ENCODE measurements at regions not wholly inside any gene's neighbourhood (a gene's known extent, or its start where the extent isn't known, plus 50 kb on each side); places are given as distances from the start of the nearest gene placed in this dataset.

DNA sequence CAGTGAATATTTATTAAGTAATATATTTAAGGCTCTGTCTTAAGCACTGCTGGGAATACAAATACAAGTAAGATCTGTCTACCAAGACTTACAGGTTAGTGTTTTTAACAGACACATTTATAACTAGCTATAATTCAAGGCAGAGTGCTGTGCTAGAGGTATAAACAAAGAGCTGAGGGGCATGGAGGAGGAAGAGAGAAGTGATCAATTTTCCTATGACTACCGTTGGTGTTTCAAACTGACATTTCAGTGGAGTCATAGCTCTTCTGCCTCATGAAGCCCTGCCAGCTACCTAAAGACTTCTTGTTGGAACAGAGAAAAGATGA is 79.9 kb downstream of the CYB561 start:
- TF ChIP-seq, protein P1, sequence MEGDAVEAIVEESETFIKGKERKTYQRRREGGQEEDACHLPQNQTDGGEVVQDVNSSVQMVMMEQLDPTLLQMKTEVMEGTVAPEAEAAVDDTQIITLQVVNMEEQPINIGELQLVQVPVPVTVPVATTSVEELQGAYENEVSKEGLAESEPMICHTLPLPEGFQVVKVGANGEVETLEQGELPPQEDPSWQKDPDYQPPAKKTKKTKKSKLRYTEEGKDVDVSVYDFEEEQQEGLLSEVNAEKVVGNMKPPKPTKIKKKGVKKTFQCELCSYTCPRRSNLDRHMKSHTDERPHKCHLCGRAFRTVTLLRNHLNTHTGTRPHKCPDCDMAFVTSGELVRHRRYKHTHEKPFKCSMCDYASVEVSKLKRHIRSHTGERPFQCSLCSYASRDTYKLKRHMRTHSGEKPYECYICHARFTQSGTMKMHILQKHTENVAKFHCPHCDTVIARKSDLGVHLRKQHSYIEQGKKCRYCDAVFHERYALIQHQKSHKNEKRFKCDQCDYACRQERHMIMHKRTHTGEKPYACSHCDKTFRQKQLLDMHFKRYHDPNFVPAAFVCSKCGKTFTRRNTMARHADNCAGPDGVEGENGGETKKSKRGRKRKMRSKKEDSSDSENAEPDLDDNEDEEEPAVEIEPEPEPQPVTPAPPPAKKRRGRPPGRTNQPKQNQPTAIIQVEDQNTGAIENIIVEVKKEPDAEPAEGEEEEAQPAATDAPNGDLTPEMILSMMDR (IDR thresholded peaks at IDR 0.05; ENCODE audit: low read length) = no peak
- TF ChIP-seq EZH2 (IDR thresholded peaks at IDR 0.05; ENCODE audit: borderline replicate concordance, low read length) = no peak
